IMR-90 (cell line): ENCODE measurements at regions not wholly inside any gene's neighbourhood (a gene's known extent, or its start where the extent isn't known, plus 50 kb on each side); places are given as distances from the start of the nearest gene placed in this dataset.

Experiments
- ATAC-seq: fragments of 200-7000 bp; cut with Tn5 transposase; 2 replicates; pipeline ENCODE4 v1.9.1; 2020; ENCODE audit warnings: low read depth, mild to moderate bottlenecking, moderate library complexity
- BruUV-seq: library from RNA; stranded (reverse); fragments of 400-500 nt; replicated peaks from 2 replicates; lab custom pipeline; 2021; lab: Mats Ljungman, UMichigan
- CTCF ChIA-PET: fragments of 300-600 bp; formaldehyde crosslinking; extraction: SDS; loops from one replicate; lab custom pipeline; 2021; ENCODE audit warnings: antibody characterized with exemption; lab: Yijun Ruan, JAX
- POLR2A ChIA-PET: fragments of 300-600 bp; sonication (Branson Sonifier 250); formaldehyde crosslinking; loops from one replicate; lab custom pipeline; 2022; ENCODE audit warnings: antibody characterized with exemption; ENCODE audit not compliant: unreplicated experiment; lab: Charles Lee
- DNase-seq: peaks from one replicate; pipeline ENCODE4 v3.0.0; 2013
- H2AFZ ChIP-seq: replicated peaks from 2 replicates; pipeline ENCODE3; 2013; ENCODE audit warnings: low read length, mild to moderate bottlenecking; ENCODE audit not compliant: poor library complexity
- H2AK5ac ChIP-seq: 2 replicates; pipeline ENCODE4 v1.6.1; 2013; ENCODE audit warnings: low read depth, low read length, inconsistent platforms
- H2AK9ac ChIP-seq: replicated peaks from 2 replicates; pipeline ENCODE3; 2013; ENCODE audit warnings: mild to moderate bottlenecking, low read depth, low read length, moderate library complexity; ENCODE audit not compliant: poor library complexity
- H2BK120ac ChIP-seq: 2 replicates; pipeline ENCODE4 v1.6.1; 2013; ENCODE audit warnings: low read depth, low read length, inconsistent platforms
- H2BK15ac ChIP-seq: 3 replicates; pipeline ENCODE4 v1.6.1; 2013; ENCODE audit warnings: low read depth, low read length, inconsistent platforms
- H2BK20ac ChIP-seq: 2 replicates; pipeline ENCODE4 v1.6.1; 2013; ENCODE audit warnings: low read depth, mild to moderate bottlenecking, inconsistent platforms, low read length, moderate library complexity
- H2BK5ac ChIP-seq: 2 replicates; pipeline ENCODE4 v1.6.1; 2013; ENCODE audit warnings: mild to moderate bottlenecking, low read depth, low read length, inconsistent platforms; ENCODE audit not compliant: poor library complexity, severe bottlenecking
- H3K14ac ChIP-seq: replicated peaks from 2 replicates; pipeline ENCODE4 v1.6.1; 2013; ENCODE audit warnings: low read depth, low read length, inconsistent platforms
- H3K18ac ChIP-seq: 2 replicates; pipeline ENCODE4 v1.6.1; 2013; ENCODE audit warnings: low read depth, low read length, control low read depth
- H3K23ac ChIP-seq: 2 replicates; pipeline ENCODE4 v1.6.1; 2013; ENCODE audit warnings: low read depth, low read length, inconsistent platforms
- H3K27ac ChIP-seq: 2 replicates; pipeline ENCODE4 v1.5.1; 2013; ENCODE audit warnings: mild to moderate bottlenecking, control low read depth, low read length; ENCODE audit not compliant: insufficient read depth
- H3K27me3 ChIP-seq: 2 replicates; pipeline ENCODE4 v1.6.1; 2013; ENCODE audit warnings: low read length; ENCODE audit not compliant: control insufficient read depth, insufficient read depth
- H3K36me3 ChIP-seq: 2 replicates; pipeline ENCODE4 v1.6.1; 2013; ENCODE audit warnings: low read length, mixed read lengths; ENCODE audit not compliant: control insufficient read depth, insufficient read depth
- H3K4ac ChIP-seq: 2 replicates; pipeline ENCODE4 v1.6.1; 2013; ENCODE audit warnings: low read depth, low read length, inconsistent platforms
- H3K4me1 ChIP-seq: 2 replicates; pipeline ENCODE4 v1.6.1; 2013; ENCODE audit warnings: low read length, mixed read lengths; ENCODE audit not compliant: control insufficient read depth, insufficient read depth
- H3K4me2 ChIP-seq: 2 replicates; pipeline ENCODE4 v1.6.1; 2013; ENCODE audit warnings: low read depth, mild to moderate bottlenecking, control low read depth, low read length, moderate library complexity
- H3K4me3 ChIP-seq: 2 replicates; pipeline ENCODE4 v1.5.1; 2013; ENCODE audit warnings: low read depth, mild to moderate bottlenecking, control low read depth, low read length, moderate library complexity; ENCODE audit not compliant: insufficient read depth
- H3K56ac ChIP-seq: 2 replicates; pipeline ENCODE4 v1.6.1; 2013; ENCODE audit warnings: low read length, inconsistent platforms; ENCODE audit not compliant: insufficient read depth; ENCODE audit errors: extremely low read depth
- H3K79me1 ChIP-seq, 2 experiments: 2 replicates each; pipeline ENCODE4 v1.6.1; 2013; ENCODE audit warnings: low read length in 2 of 2, inconsistent platforms in 1 of 2, low read depth in 1 of 2
- H3K9ac ChIP-seq: 2 replicates; pipeline ENCODE4 v1.6.1; 2013; ENCODE audit warnings: low read depth, low read length, control low read depth
- H3K9me1 ChIP-seq: 2 replicates; pipeline ENCODE4 v1.6.1; 2013; ENCODE audit warnings: low read length, inconsistent platforms; ENCODE audit not compliant: insufficient read depth
- H3K9me3 ChIP-seq: 2 replicates; pipeline ENCODE4 v1.6.1; 2013; ENCODE audit warnings: low read length; ENCODE audit not compliant: control insufficient read depth, insufficient read depth
- H4K20me1 ChIP-seq: 2 replicates; pipeline ENCODE4 v1.6.1; 2013; ENCODE audit warnings: low read length, inconsistent platforms; ENCODE audit not compliant: insufficient read depth
- H4K5ac ChIP-seq: 2 replicates; pipeline ENCODE4 v1.6.1; 2013; ENCODE audit warnings: mild to moderate bottlenecking, low read depth, low read length, control low read depth
- H4K8ac ChIP-seq, 2 experiments: 2 replicates each; pipeline ENCODE4 v1.6.1; 2013; ENCODE audit warnings: low read depth in 2 of 2, low read length in 2 of 2, control low read depth in 1 of 2, inconsistent platforms in 1 of 2
- H4K91ac ChIP-seq: 2 replicates; pipeline ENCODE4 v1.6.1; 2013; ENCODE audit warnings: low read depth, low read length, inconsistent platforms; ENCODE audit not compliant: insufficient read depth
- BHLHE40 ChIP-seq: fragments of 150-350 bp; IDR thresholded peaks from 2 replicates; pipeline ENCODE4 v1.6.1; 2016; ENCODE audit warnings: mild to moderate bottlenecking, low read depth, low read length
- CEBPB ChIP-seq: IDR thresholded peaks from 2 replicates; pipeline ENCODE4 v1.6.1; 2012; ENCODE audit warnings: low read depth, low read length, improper control_type of control experiment
- CHD1 ChIP-seq: IDR thresholded peaks from 2 replicates; pipeline ENCODE4 v1.6.1; 2012; ENCODE audit warnings: low read depth, low read length, improper control_type of control experiment
- FOS ChIP-seq: fragments of 150-350 bp; IDR thresholded peaks from 2 replicates; pipeline ENCODE4 v1.6.1; 2016; ENCODE audit warnings: low read depth, low read length
- MAFK ChIP-seq: IDR thresholded peaks from 2 replicates; pipeline ENCODE4 v1.6.1; 2012; ENCODE audit warnings: low read depth, low read length, improper control_type of control experiment
- MAZ ChIP-seq: IDR thresholded peaks from 2 replicates; pipeline ENCODE4 v1.6.1; 2012; ENCODE audit warnings: low read depth, mild to moderate bottlenecking, low read length, improper control_type of control experiment, moderate library complexity, borderline replicate concordance
- MXI1 ChIP-seq: IDR thresholded peaks from 2 replicates; pipeline ENCODE4 v1.6.1; 2012; ENCODE audit warnings: low read depth, mild to moderate bottlenecking, low read length, moderate library complexity, borderline replicate concordance
- NFE2L2 ChIP-seq: fragments of 150-350 bp; IDR thresholded peaks from 2 replicates; pipeline ENCODE4 v1.6.1; 2016; ENCODE audit warnings: low read depth, mild to moderate bottlenecking, low read length
- POLR2A ChIP-seq: IDR thresholded peaks from 2 replicates; pipeline ENCODE4 v1.6.1; 2012; ENCODE audit warnings: mild to moderate bottlenecking, low read depth, low read length
- RAD21 ChIP-seq: IDR thresholded peaks from 2 replicates; pipeline ENCODE4 v1.6.1; 2012; ENCODE audit warnings: low read length, improper control_type of control experiment
- RCOR1 ChIP-seq: IDR thresholded peaks from 2 replicates; pipeline ENCODE4 v1.6.1; 2012; ENCODE audit warnings: mild to moderate bottlenecking, low read length, improper control_type of control experiment; ENCODE audit not compliant: insufficient replicate concordance
- RFX5 ChIP-seq: IDR thresholded peaks from 2 replicates; pipeline ENCODE4 v1.8.0; 2012; ENCODE audit warnings: low read depth, mild to moderate bottlenecking, low read length, moderate library complexity
- SMC3 ChIP-seq: fragments of 150-350 bp; IDR thresholded peaks from 2 replicates; pipeline ENCODE4 v1.6.1; 2016; ENCODE audit warnings: low read depth, mild to moderate bottlenecking, antibody characterized with exemption, low read length, moderate library complexity
- WGBS, 2 experiments: methylation state at CpG; one replicate each; pipeline versions ENCODE4 v1.1.5 to v1.1.7; 2013; ENCODE audit warnings: missing lambda C conversion rate in 2 of 2; ENCODE audit not compliant: insufficient read length in 1 of 2; ENCODE audit errors: extremely low coverage in 2 of 2; 5-methylcytosine and 5-hydroxymethylcytosine counted together
- dilution Hi-C: fragments of 300-500 bp; cut with HindIII; formaldehyde crosslinking; loops from one replicate; pipeline ENCODE4 v1.14.3; 2018; ENCODE audit warnings: low sequenced_read_pairs; ENCODE audit not compliant: unreplicated experiment
- in situ Hi-C: fragments of 300-500 bp; cut with MboI; formaldehyde crosslinking; loops from 3 replicates; pipeline ENCODE4 v1.14.3; 2019; ENCODE audit warnings: low sequenced_read_pairs, inconsistent platforms, mixed read lengths
- intact Hi-C: fragments of 100-400 bp; cut with micrococcal nuclease; formaldehyde crosslinking; loops from 2 replicates; pipeline ENCODE4 v1.10.0; 2022
- TF ChIP-seq, protein P1 (sequence below): fragments of 150-350 bp; IDR thresholded peaks from 2 replicates; pipeline ENCODE4 v1.6.1; 2016; ENCODE audit warnings: low read depth, mild to moderate bottlenecking, low read length, moderate library complexity, borderline replicate concordance
- TF ChIP-seq, protein P2 (sequence below): fragments of 150-350 bp; IDR thresholded peaks from 2 replicates; pipeline ENCODE4 v1.6.1; 2017; ENCODE audit warnings: mild to moderate bottlenecking, antibody characterized with exemption, low read length, low read depth
- TF ChIP-seq, protein P3 (sequence below): conservative IDR thresholded peaks from 2 replicates; pipeline ENCODE4 v1.5.1; 2012; ENCODE audit warnings: mild to moderate bottlenecking, low read depth, low read length, improper control_type of control experiment

DNA sequence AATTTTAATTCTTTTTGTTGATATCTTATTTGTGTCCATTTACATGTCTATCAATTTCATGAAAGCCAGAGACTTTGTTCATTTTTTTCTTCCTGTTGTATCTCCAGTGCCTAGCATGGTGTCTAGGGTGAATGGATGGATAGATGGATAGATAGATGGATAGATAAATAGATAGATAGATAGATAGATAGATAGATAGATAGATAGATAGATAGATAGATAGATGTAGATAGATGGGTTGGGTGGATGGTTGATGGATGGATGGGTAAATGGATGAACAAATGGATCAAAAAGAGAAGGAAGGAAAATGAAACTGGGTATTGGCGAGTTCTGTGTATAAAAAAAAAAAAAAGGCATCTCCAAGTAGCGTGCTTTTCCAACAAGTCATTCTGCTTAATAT lies 120.5 kb downstream of the FAM124B start:
- Histone ChIP-seq H2BK120ac (no peak overlapping the region), H4K20me1 (no peaks in the 10 kb centered on the region), H4K5ac (no peak overlapping the region), H2BK5ac (no peak overlapping the region), H2AK9ac (no peak overlapping the region), H2AK5ac (no peak overlapping the region), H3K18ac (no peak overlapping the region), H3K4ac (no peak overlapping the region), H3K14ac (no peak overlapping the region), H2BK15ac (no peak overlapping the region), H3K9me1 (0 out of 2 replicates have a peak, but pooled peaks cover 4% of the 10 kb centered on the region), H3K4me2 (no peak overlapping the region), H3K4me3 (no peak overlapping the region), H3K27ac (no peak overlapping the region), H3K36me3 (no peaks in the 10 kb centered on the region), H3K27me3 (peaks cover 6% of the 10 kb centered on the region), H3K4me1 (no peaks in the 10 kb centered on the region), H3K23ac (no peak overlapping the region), H4K91ac (no peak overlapping the region), H3K9ac (no peak overlapping the region), H3K56ac (no peak overlapping the region), H3K79me1 (no peaks in the 10 kb centered on the region), H4K8ac (no peak overlapping the region), H3K9me3 (no peaks in the 10 kb centered on the region), H2AFZ (no peak overlapping the region), H2BK20ac (no peak overlapping the region)
- POLR2A ChIA-PET: no interaction called here
- no peak for ATAC-seq
- intact Hi-C loops (no loop called here), dilution Hi-C loops (no loop called here), in situ Hi-C loops (no loop called here)
- BruUV-seq: no TSS peak
- DNase-seq: no peak
- TF ChIP-seq RFX5 (no peak), RCOR1 (no peak), BHLHE40 (no peak), MAZ (no peak), MAFK (no peak), MXI1 (no peak), NFE2L2 (no peak), CHD1 (no peak), SMC3 (no peak), FOS (no peak), POLR2A (no peak), CEBPB (no peak), RAD21 (no peak)
- TF ChIP-seq, protein P1, sequence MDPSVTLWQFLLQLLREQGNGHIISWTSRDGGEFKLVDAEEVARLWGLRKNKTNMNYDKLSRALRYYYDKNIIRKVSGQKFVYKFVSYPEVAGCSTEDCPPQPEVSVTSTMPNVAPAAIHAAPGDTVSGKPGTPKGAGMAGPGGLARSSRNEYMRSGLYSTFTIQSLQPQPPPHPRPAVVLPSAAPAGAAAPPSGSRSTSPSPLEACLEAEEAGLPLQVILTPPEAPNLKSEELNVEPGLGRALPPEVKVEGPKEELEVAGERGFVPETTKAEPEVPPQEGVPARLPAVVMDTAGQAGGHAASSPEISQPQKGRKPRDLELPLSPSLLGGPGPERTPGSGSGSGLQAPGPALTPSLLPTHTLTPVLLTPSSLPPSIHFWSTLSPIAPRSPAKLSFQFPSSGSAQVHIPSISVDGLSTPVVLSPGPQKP: no peak
- TF ChIP-seq, protein P2, sequence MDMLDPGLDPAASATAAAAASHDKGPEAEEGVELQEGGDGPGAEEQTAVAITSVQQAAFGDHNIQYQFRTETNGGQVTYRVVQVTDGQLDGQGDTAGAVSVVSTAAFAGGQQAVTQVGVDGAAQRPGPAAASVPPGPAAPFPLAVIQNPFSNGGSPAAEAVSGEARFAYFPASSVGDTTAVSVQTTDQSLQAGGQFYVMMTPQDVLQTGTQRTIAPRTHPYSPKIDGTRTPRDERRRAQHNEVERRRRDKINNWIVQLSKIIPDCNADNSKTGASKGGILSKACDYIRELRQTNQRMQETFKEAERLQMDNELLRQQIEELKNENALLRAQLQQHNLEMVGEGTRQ: no peak
- TF ChIP-seq, protein P3, sequence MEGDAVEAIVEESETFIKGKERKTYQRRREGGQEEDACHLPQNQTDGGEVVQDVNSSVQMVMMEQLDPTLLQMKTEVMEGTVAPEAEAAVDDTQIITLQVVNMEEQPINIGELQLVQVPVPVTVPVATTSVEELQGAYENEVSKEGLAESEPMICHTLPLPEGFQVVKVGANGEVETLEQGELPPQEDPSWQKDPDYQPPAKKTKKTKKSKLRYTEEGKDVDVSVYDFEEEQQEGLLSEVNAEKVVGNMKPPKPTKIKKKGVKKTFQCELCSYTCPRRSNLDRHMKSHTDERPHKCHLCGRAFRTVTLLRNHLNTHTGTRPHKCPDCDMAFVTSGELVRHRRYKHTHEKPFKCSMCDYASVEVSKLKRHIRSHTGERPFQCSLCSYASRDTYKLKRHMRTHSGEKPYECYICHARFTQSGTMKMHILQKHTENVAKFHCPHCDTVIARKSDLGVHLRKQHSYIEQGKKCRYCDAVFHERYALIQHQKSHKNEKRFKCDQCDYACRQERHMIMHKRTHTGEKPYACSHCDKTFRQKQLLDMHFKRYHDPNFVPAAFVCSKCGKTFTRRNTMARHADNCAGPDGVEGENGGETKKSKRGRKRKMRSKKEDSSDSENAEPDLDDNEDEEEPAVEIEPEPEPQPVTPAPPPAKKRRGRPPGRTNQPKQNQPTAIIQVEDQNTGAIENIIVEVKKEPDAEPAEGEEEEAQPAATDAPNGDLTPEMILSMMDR: no peak
- CTCF ChIA-PET: interaction anchor here (1.5 to 4.1 kb wide), 3 partner anchors 79 to 311 kb away, joined by 3 to 49 read pairs (median 33); no protein-coding TSS in a partner anchor
- WGBS, 2 experiments: no CpG with 5 or more reads among the region's 2 CpGs
